HepG2 (cell line): ENCODE measurements at regions not wholly inside any gene's neighbourhood (a gene's known extent, or its start where the extent isn't known, plus 50 kb on each side); places are given as distances from the start of the nearest gene placed in this dataset.

Experiments used
- CBX2 ChIP-seq, 2 experiments: fragments of 200-600 bp in 1 of 2; sonication (generic); formaldehyde crosslinking in 1 of 2; IDR thresholded peaks; 2 replicates each; pipeline versions ENCODE4 v1.7.0 to v1.8.1; 2018 to 2022; ENCODE audit warnings: low read depth in 2 of 2, low read length in 1 of 2, mild to moderate bottlenecking in 1 of 2, missing genetic modification reagents in 1 of 2
- CCAR2 ChIP-seq: fragments of 200-400 bp; formaldehyde crosslinking; optimal IDR thresholded peaks from 2 replicates; pipeline ENCODE3; 2018; ENCODE audit warnings: low read depth, mild to moderate bottlenecking, low read length, moderate library complexity
- MIXL1 ChIP-seq: IDR thresholded peaks from 2 replicates; pipeline ENCODE4 v1.6.1; 2016
- NR1H2 ChIP-seq: sonication (generic); formaldehyde crosslinking; IDR thresholded peaks from 2 replicates; pipeline ENCODE4 v1.8.1; 2022; ENCODE audit warnings: low read depth, missing genetic modification reagents, borderline replicate concordance
- PATZ1 ChIP-seq: sonication (generic); formaldehyde crosslinking; IDR thresholded peaks from 2 replicates; pipeline ENCODE4 v1.4.0; 2020; ENCODE audit warnings: missing genetic modification reagents
- RFXAP ChIP-seq: sonication (generic); formaldehyde crosslinking; IDR thresholded peaks from 2 replicates; pipeline ENCODE4 v1.4.0; 2020; ENCODE audit warnings: missing genetic modification reagents, borderline replicate concordance
- UBTF ChIP-seq: sonication (generic); formaldehyde crosslinking; IDR thresholded peaks from 2 replicates; pipeline ENCODE4 v1.4.0; 2020; ENCODE audit warnings: mild to moderate bottlenecking, missing genetic modification reagents
- ZBTB26 ChIP-seq: IDR thresholded peaks from 2 replicates; pipeline ENCODE4 v1.6.1; 2016; ENCODE audit warnings: missing compliant biosample characterization, missing genetic modification reagents, borderline replicate concordance
- ZFP37 ChIP-seq: sonication (generic); formaldehyde crosslinking; IDR thresholded peaks from 2 replicates; pipeline ENCODE4 v1.4.0; 2020; ENCODE audit warnings: missing genetic modification reagents, borderline replicate concordance
- ZNF264 ChIP-seq: sonication (generic); formaldehyde crosslinking; IDR thresholded peaks from 2 replicates; pipeline ENCODE4 v1.4.0; 2020; ENCODE audit warnings: missing genetic modification reagents

- TF ChIP-seq UBTF: no peak
- no peak for TF ChIP-seq NR1H2 (CRISPR knock-in tag)
- TF ChIP-seq PATZ1 (CRISPR knock-in tag): no peak
- TF ChIP-seq CBX2 (IDR thresholded peaks at IDR 0.05; ENCODE audit: low read depth, low read length): no peak
- TF ChIP-seq CBX2 (CRISPR knock-in tag; IDR thresholded peaks at IDR 0.05; ENCODE audit: low read depth): no peak
- TF ChIP-seq ZFP37 (CRISPR knock-in tag): no peak
- TF ChIP-seq MIXL1 (CRISPR knock-in tag): no peak
- TF ChIP-seq CCAR2: no peak
- TF ChIP-seq ZNF264 (CRISPR knock-in tag): no peak
- TF ChIP-seq ZBTB26 (CRISPR knock-in tag): no peak
- no peak for TF ChIP-seq RFXAP
Measured at GRCh38 chr6:82493467-82493866, 129.8 kb downstream of the TPBG start (continued).
